ENCODE measurements at regions not wholly inside any gene's neighbourhood (a gene's known extent, or its start where the extent isn't known, plus 50 kb on each side); places are given as distances from the start of the nearest gene placed in this dataset.

DNA sequence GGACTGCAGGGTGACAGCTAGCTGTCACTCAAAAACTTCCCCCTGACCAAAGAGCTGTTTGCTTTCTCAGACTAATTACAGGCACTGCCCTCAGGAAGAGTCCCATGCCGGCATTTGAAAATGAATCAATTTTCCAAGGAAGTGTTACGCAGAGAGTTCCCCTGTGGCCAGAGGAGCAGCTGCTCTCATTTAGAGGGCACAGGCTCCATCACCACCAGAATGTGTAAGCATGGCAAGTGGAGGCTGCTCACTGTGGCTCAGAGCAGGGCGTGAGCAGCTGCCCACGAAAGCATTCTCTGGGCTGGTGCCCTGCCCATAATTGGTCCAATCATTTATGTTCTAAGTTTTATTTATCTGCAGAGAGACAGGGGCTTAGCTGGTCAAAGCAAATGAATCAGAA, 202.2 kb downstream of the RAMP3 start:
- no peak for DNase-seq

DNA sequence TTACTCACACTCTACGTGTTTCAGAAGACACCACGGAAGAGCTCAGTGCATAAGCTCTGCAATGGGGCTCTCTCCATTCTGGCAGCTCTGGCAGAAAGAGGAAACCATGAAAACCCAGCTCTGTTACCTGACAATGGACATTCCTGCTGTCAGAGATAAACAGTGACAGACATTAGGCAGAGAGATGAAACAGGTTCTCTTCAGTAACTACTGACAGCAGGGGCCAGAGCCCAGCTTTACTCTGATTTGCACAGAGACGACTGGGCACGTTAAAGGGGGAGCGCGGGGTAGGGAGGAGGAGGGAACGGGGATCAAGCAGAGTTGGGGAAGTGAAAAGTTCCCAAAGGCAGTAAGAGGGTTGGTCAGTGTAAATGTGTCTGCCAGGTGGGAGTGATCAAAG, 206.1 kb downstream of the RAMP3 start:
- DNase-seq, result no peak

GRCh38 chr7:45365341-45365740, 207.8 kb downstream of the RAMP3 start:
- no peak for DNase-seq

- no peak for DNase-seq
Observed at GRCh38 chr7:45366475-45366874, 207.7 kb upstream of the ADCY1 start.

- DNase-seq, result no peak
Observed at GRCh38 chr7:45367026-45367425, 207.1 kb upstream of the ADCY1 start.

GRCh38 chr7:45368129-45368807, 205.9 kb upstream of the ADCY1 start:
- no peak for DNase-seq

DNA sequence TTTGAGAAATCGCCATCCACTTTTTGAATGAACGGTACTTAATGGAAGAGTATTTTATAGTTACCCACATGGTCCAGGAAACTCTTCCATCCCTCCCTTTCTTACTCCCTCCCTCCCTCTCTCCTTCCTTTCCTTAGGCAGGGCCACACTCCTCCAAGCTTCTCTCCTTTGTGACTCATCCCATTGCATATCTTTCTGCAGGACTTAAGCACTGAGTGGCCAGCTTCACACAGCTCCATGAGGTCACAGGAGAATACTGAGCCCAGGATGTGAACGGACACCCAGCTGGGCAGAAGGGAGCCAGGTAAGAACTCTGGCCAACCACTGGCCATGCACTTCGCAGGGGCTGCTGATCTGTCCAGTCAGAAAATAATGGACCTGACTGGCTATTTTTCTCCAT, 189.7 kb upstream of the ADCY1 start:
- no peak for DNase-seq

GRCh38 chr7:45387837-45388236, 186.3 kb upstream of the ADCY1 start:
- no peak for DNase-seq

DNA sequence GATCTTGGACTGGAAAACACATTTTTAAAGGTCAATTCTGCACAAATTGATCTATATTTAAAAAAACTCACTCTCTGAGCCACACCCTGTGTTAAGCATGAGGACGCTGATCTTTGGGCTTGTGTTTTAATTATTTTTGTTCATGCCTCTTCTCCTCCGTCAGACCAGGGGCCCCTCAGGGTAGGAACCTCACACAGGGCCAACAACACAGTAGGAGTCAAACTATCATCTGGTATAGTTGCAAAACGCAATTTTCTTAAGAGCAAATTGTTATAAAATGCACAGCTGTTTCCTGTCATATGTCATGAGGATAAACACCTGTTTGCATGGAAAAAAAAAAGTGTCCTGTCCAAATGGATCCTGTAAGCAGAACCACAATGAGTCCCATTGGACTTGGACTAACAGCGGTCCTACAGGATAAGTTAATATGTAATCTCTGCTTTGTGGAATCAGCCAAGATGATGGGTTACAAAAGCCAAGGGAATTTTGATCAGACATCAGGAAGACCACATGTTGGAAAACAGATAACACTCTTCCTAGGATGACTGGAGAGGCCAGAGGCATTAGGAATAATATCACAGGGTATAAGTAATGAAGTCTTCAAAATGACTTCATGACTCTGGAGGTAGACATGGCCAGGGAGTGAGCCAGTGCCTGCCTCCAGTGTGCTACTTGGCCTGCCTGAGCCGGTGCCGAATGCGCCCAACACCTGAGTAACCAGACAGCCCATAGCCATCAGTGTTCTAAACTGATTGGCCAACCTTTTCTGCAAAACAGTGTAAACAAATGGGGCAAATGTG, 184.9 kb upstream of the ADCY1 start:
- no peak for DNase-seq

DNA sequence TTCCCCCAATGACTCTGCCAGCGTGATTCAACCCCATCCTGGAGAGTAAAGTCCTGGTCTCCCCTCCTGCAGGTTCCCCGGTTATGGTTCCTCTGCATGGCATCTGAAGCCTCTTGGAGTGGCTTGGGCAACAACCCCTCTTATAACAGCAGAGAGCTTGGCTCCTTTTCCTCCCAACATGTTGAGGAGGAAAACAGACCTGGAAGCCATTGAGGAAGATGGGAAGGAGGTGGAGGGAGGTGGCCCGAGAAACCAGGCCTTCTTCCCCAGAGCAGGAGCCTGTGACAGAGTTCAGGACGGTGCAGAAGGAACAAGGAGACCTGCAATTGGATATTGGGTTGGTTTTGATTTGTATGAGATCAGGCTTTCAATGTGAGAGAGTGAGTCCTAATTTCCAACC, 184.0 kb upstream of the ADCY1 start:
- DNase-seq, result no peak

GRCh38 chr7:45390731-45391130, 183.4 kb upstream of the ADCY1 start:
- no peak for DNase-seq

DNA sequence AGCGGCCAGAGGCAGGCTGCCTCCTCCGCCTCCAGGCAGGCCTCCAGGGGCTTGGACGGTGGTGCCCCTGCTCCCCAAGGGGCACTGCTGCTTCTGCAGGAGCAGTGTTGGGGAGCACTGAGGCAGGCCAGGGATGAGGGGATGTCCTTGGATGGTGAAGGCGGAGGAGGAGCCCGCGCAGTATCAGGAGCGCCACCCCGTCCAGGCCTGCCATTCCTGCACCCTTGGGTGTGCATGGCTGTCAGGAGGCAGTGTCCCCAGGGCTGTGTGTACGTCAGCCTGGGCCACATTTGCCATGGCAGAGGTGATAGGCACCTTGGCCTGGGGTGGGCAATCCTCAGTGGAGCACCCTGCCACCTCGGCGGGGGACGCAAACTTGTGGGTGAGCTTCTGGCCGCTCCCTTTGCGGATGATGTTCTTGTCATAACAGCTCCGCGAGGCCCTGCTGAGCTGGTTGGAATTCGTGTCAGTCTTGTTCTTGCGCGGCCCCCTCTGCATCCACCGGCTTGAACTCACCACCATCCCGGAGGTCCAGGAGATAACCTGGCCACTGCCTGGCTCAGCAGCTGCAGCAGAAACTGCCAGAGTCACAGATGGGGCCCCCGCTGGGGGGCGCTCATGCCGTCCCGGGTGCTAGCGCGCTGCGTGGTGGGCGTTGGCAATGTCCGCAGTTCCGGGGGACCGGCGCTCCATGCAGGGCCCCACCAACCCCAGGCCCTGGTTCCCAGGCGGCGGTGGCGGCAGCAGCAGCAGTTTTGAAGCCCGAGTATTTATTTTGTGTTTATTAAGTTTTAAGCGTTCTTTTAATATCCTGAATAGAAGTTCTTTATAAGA, 182.3 kb upstream of the ADCY1 start:
- no peak for DNase-seq

GRCh38 chr7:45394117-45394708, 180.0 kb upstream of the ADCY1 start:
- no peak for DNase-seq

GRCh38 chr7:45399069-45399468, 175.1 kb upstream of the ADCY1 start:
- DNase-seq, result no peak

DNA sequence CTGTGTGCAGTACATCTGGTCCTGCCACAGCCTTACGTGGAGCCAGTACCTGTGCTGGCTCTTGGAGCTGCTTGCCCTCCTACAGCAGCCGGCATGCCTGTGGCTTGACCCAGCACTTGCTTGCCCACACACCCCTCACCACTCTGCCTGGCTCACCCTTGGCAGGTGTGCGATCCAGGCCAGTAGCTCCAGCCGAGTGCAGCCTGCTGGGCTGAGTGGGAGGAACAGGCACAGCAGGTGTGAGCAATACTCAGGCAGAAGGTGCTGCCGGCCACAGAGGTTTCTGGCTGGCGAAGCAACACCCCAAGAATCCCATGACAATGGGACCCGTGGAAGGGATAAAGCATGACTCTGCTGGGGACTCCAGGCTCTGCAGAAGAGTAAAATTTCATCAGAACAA, 173.5 kb upstream of the ADCY1 start:
- DNase-seq, result no peak

GRCh38 chr7:45401155-45401554, 173.0 kb upstream of the ADCY1 start:
- no peak for DNase-seq

GRCh38 chr7:45401851-45402250, 172.3 kb upstream of the ADCY1 start:
- no peak for DNase-seq

GRCh38 chr7:45402480-45403218, 171.5 kb upstream of the ADCY1 start:
- no peak for DNase-seq

GRCh38 chr7:45404622-45405021, 169.5 kb upstream of the ADCY1 start:
- no peak for DNase-seq

DNA sequence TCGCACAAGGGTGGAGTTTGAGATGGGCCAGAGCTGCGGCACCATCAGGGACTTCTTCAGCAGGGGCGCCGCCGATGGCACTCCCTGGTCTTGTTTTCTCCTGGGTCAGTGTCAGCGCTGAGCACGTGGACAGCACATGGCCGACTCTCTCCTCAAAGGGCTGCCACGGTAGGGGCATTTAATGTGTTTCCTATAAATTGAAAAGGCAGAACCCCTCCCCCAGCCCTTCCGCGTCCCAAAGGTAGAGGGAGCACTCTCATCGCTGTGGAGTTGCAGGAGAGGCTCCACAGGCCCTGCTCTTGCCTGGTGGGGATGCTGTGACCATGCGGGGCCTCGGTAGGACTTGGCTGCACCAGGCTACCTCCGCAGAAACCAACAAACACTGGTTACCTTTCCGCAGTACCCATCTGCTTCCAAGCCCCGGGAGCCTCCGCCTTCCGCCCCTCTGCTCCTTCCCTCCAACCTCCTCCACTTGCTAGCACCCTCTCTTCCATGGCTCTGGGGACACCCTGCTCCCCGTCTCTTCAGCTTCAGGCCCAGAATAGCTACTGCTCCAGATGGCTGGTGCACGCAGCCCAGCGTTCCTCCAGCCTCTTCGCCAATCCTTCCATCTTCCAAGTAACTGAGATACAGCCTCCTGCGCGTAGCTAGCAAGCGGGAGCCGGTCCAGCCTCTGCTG, 166.3 kb upstream of the ADCY1 start:
- DNase-seq, result no peak

GRCh38 chr7:45408409-45408737, 165.8 kb upstream of the ADCY1 start:
- no peak for DNase-seq

- no peak for DNase-seq
Observed at GRCh38 chr7:45410893-45411292, 163.3 kb upstream of the ADCY1 start.

Data from GOT3 (cell line).